SH-SY5Y (cell line): ENCODE measurements at regions not wholly inside any gene's neighbourhood (a gene's known extent, or its start where the extent isn't known, plus 50 kb on each side); places are given as distances from the start of the nearest gene placed in this dataset.

Experiments used
- GATA2 ChIP-seq: IDR thresholded peaks from 2 replicates; pipeline ENCODE4 v1.6.1; 2011; ENCODE audit warnings: mild to moderate bottlenecking, low read depth, low read length
- GATA3 ChIP-seq: IDR thresholded peaks from 2 replicates; pipeline ENCODE4 v1.6.1; 2011; ENCODE audit warnings: low read depth, mild to moderate bottlenecking, low read length, moderate library complexity

- TF ChIP-seq GATA2, result no peak
- TF ChIP-seq GATA3, result no peak
Observed at GRCh38 chr2:150214626-150215025, 272.8 kb downstream of the RND3 start.
